ENCODE measurements at regions not wholly inside any gene's neighbourhood (a gene's known extent, or its start where the extent isn't known, plus 50 kb on each side); places are given as distances from the start of the nearest gene placed in this dataset.
A peak's percentile ranks its signal among the peaks of the same experiment; 100 is the strongest.
"Not testable (repeated sequence)": the region's sequence is repeated elsewhere in the genome, so short reads cannot be mapped to it uniquely, and the experiment has no call there.

GRCh38 chr10:18879284-18879683, 169.3 kb upstream of the MALRD1 start:
- no peak for DNase-seq

GRCh38 chr10:18880530-18880929, 168.1 kb upstream of the MALRD1 start:
- no peak for DNase-seq

DNA sequence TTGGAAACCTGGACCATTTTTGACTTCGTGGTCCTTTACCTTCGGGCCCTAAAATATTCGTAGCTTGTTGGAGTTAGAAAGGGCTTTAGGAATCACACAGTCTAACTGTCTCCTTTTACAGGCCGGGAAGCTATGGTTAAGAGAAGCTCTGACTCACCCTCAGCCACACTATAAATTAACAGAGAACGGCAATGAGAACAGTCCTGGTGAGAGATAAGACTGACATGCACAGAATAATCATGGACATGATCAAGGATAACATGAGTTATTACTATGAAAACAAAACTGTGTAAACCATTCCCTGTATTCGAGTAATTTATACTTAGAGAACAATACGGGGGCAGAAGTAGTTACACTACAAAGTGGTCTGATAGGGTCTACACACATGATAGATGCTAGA, 162.5 kb upstream of the MALRD1 start:
- no peak for DNase-seq

GRCh38 chr10:18906636-18907035, 142.0 kb upstream of the MALRD1 start:
- no peak for DNase-seq

DNA sequence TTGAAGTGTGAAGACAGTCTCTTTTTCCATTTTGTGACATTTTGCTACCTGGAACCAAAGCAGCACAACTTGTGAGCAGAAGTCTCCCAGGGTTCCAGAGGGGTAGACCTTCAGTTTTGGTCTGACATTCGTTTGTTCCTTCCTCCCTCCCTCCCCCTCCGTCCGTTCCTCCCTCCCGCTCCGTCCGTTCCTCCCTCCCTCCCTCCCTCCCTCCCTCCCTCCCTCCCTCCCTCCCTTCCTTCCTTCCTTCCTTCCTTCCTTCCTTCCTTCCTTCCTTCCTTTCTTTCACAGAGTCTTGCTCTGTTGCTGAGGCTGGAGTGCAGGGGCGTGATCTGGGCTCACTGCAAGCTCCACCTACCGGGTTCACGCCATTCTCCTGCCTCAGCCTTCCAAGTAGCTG, 131.2 kb upstream of the MALRD1 start:
- not testable (repeated sequence) for DNase-seq

- DNase-seq: no peak
Measured at GRCh38 chr10:18918532-18918931, 130.1 kb upstream of the MALRD1 start.

DNA sequence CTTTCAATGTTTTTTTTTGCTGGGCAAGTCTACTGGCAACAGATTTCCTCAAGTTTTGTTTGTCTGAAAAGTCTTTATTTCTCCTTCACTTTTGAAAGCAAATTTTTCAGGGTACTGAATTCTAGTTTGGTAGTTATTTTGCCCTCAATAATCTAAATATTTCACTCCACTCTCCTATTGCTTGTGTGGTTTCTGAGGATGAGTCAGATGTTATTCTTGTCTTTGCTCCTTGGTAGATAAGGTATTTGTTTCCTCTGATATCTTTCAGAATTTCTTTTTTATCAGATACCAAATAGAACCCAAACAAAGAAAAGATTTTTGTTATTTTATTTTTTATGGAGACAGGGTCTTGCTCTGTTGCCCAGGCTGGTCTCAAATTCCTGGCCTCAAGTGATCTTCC, 99.2 kb upstream of the MALRD1 start:
- DNase-seq: no peak

DNA sequence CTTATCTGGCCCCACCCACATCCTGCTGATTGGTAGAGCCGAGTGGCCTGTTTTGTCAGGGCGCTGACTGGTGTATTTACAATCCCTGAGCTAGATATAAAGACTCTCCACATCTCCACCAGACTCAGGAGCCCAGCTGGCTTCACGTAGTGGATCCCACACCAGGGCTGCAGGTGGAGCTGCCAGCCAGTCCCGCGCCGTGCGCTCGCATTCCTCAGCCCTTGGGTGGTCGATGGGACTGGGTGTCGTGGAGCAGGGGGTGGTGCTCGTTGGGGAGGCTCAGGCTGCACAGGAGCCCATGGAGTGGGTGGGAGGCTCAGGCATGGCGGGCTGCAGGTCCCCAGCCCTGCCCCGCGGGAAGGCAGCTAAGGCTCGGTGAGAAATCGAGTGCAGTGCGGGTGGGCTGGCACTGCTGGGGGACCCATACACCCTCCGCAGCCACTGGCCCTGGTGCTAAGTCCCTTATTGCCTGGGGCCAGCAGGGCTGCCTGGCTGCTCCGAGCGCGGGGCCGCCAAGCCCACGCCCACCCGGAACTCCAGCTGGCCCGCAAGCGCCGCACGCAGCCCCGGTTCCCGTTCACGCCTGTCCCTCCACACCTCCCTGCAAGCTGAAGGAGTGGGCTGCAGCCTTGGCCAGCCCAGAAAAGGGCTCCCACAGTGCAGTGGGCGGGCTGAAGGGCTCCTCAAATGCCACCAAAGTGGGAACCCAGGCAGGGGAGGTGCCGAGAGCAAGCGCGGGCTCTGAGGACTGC, 97.4 kb upstream of the MALRD1 start:
- DNase-seq: peak in 1 of 4 experiments; percentile 1

DNA sequence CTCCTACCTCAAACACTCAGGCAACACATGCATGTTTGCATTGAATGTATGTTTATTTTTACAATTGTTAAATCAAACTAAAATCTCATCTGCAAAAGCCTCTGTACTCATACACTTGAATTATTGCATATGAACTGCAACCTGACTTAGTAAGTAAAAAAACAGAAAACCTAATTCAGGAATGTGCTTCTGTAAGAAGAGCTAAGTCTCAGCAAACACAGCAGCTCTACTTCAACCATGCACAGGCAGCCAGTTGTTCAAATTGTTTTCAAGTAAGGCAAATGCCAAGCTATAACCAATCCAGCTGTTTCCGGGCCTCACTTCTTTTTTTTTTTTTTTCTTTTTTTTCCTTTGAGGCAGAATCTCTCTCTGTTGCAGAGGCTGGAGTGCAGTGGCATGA, 93.5 kb upstream of the MALRD1 start:
- DNase-seq: no peak

DNA sequence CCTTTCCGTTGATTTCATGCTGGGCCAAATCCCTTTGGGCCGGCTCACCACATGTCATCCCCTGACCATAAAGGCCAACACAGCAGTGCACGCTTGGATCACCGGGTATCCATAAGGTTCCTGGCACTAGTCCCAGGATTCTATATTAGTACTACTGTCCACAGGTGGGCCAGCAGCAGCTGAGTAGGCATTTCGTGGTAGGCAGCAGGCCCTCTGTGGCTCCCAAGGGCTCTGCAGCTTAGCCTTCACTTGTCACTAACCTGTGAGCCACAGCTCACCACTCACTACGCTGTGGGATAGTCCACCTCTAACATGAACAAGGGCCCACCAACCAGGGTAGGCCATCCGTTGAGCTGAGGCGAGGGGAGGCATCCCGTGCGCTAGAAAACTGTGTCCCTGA, 89.2 kb upstream of the MALRD1 start:
- no peak for DNase-seq

DNA sequence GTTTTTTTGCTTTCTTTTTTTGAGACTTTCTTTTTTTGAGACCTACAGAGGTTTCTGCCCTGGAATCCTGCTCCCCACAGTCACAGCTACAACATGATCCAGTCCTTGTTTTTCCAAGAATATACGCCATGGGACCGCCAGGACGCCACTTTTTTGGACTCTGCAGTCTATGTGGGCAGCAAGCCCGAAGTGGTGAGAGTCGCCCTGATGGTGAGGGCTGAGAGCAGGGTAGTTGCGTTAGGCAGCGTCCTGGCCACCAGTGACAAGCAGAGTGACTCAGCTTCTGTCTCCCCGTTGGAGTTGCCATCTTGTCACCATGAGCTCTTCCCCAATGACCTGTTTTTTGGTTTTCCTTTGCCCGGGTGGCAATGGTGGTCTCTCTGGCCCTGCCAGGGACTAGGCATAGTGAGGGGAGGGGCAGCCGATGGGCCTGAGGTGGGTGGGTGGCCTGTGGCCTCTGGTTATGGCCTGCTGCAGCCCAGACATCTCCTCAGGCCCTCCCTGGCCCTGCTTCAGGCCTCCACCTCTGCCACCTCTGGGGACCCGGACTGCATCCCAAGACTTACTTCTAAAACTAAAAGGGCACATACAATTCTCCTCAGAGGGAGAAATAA, 88.0 kb upstream of the MALRD1 start:
- DNase-seq: no peak

- no peak for DNase-seq
Measured at GRCh38 chr10:18968159-18968558, 80.4 kb upstream of the MALRD1 start.

GRCh38 chr10:18976696-18977251, 71.8 kb upstream of the MALRD1 start:
- DNase-seq: no peak

GRCh38 chr10:18980089-18980629, 68.4 kb upstream of the MALRD1 start:
- no peak for DNase-seq

DNA sequence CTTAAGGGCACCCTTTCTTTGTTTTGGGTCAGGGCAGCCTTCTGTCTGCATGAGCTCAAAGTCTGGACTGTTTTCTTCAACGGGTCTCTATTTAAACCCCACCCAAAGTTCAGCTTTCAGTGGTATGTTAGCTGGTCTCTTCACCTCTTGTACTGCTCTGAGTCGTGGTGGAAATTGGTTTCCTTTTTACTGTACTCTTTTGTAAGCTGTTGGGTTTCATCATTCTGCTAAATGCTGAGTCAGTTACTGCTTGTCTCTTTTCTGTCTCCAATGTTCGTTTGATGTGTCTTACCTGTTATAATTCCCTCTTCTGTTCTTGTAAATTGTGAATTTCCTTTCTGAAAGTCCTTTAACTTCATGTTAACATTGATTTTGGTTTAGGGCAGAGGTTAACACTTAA, 64.1 kb upstream of the MALRD1 start:
- DNase-seq: no peak

DNA sequence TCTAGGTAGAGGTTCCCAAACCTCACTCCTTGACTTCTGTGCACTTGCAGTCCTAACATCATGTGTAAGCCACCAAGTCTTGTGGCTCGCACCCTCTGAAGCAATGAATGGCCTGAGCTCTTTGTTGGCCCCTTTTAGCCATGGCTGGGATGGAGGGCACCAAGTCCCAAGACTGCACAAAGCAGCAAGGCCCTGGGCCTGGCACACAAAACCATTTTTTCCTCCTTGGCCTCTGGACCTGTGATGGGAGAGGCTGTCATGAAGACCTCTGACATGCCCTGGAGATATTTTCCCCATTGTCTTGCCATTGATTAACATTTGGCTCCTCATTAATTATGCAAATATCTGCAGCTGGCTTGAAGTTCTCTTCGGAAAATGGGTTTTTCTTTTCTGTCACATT, 60.3 kb upstream of the MALRD1 start:
- no peak for DNase-seq

Measured in activated CD4-positive, CD25-positive, alpha-beta regulatory T cell (primary cell).